RWPE2 (cell line): ENCODE measurements at regions not wholly inside any gene's neighbourhood (a gene's known extent, or its start where the extent isn't known, plus 50 kb on each side); places are given as distances from the start of the nearest gene placed in this dataset.
"Not testable (repeated sequence)": the region's sequence is repeated elsewhere in the genome, so short reads cannot be mapped to it uniquely, and the experiment has no call there.

ENCODE experiments used
- ATAC-seq: fragments of 200-7000 bp; cut with Tn5 transposase; 3 replicates; pipeline ENCODE4 v1.9.1; 2021; ENCODE audit warnings: low read depth
- DNase-seq: peaks from one replicate; pipeline ENCODE4 v3.0.0-alpha.2; 2020; ENCODE audit warnings: low spot score
- H3K27ac ChIP-seq: fragments of 450-650 bp; 2 replicates; pipeline ENCODE4 v1.5.1; 2017; ENCODE audit warnings: mild to moderate bottlenecking; ENCODE audit not compliant: poor library complexity, severe bottlenecking
- H3K27me3 ChIP-seq: fragments of 250-450 bp; sonication (Bioruptor Pico); 2 replicates; pipeline ENCODE4 v1.5.1; 2021; ENCODE audit warnings: mild to moderate bottlenecking, moderate library complexity; ENCODE audit not compliant: insufficient read depth, poor library complexity, severe bottlenecking
- H3K36me3 ChIP-seq: fragments of 250-450 bp; sonication (Bioruptor Pico); 2 replicates; pipeline ENCODE4 v1.5.1; 2020; ENCODE audit warnings: low read depth, mild to moderate bottlenecking, moderate library complexity
- H3K4me1 ChIP-seq: fragments of 250-450 bp; sonication (Bioruptor Pico); 2 replicates; pipeline ENCODE4 v1.5.1; 2021; ENCODE audit warnings: mild to moderate bottlenecking, moderate library complexity; ENCODE audit not compliant: insufficient read depth, poor library complexity, severe bottlenecking
- H3K4me3 ChIP-seq: fragments of 250-450 bp; sonication (Bioruptor Pico); 2 replicates; pipeline ENCODE4 v1.5.1; 2021; ENCODE audit warnings: mild to moderate bottlenecking, moderate library complexity; ENCODE audit not compliant: severe bottlenecking
- H3K9me3 ChIP-seq: fragments of 250-450 bp; sonication (Bioruptor Pico); 2 replicates; pipeline ENCODE4 v1.5.1; 2021; ENCODE audit warnings: mild to moderate bottlenecking, moderate library complexity; ENCODE audit not compliant: severe bottlenecking
- CTCF ChIP-seq: fragments of 450-650 bp; IDR thresholded peaks from one replicate; pipeline ENCODE4 v1.5.1; 2017; ENCODE audit warnings: mild to moderate bottlenecking, moderate library complexity; ENCODE audit not compliant: poor library complexity, severe bottlenecking

GRCh38 chr13:80161219-80161618 lies 179.7 kb downstream of the SPRY2 start:
- no peaks in the 10 kb centered on the region for H3K9me3 ChIP-seq
- TF ChIP-seq CTCF: no peak
- no peaks in the 10 kb centered on the region for H3K4me1 ChIP-seq
- H3K27me3 ChIP-seq: no peaks in the 10 kb centered on the region
- no peak for DNase-seq
- H3K27ac ChIP-seq: no peak overlapping the region
- H3K36me3 ChIP-seq: no peaks in the 10 kb centered on the region
- no peak for ATAC-seq
- H3K4me3 ChIP-seq: no peak overlapping the region

DNA sequence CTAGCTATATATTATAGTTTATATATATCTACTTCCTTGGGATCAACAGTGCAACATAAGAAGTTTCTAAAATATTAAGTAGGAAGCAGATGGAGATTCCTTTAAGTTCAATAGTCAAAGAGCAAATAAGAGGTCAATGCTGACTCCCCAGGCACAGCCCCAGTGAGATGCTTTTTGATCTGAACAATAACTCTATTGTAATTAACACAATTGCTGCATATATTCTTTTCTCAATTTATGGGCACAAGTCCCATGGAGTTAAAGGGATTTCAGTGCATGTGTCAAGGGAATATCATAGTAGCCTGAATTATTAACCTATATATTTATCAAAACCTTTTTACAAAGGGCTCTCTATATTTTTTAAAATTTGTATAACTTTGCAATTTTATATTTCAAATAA lies 180.8 kb downstream of the SPRY2 start:
- Histone ChIP-seq H3K27ac (no peak overlapping the region), H3K9me3 (no peaks in the 10 kb centered on the region), H3K4me3 (no peak overlapping the region), H3K36me3 (no peaks in the 10 kb centered on the region), H3K4me1 (no peaks in the 10 kb centered on the region), H3K27me3 (no peaks in the 10 kb centered on the region)
- DNase-seq (no peak), ATAC-seq (no peak)
- TF ChIP-seq CTCF: no peak

- H3K27me3 ChIP-seq: no peaks in the 10 kb centered on the region
- no peak for TF ChIP-seq CTCF
- no peak overlapping the region for H3K27ac ChIP-seq
- H3K4me3 ChIP-seq: no peak overlapping the region
- no peaks in the 10 kb centered on the region for H3K9me3 ChIP-seq
- no peaks in the 10 kb centered on the region for H3K36me3 ChIP-seq
- ATAC-seq (no peak), DNase-seq (no peak)
- H3K4me1 ChIP-seq: no peaks in the 10 kb centered on the region
Observed at GRCh38 chr13:80157261-80157932, 183.5 kb downstream of the SPRY2 start.

- not testable (repeated sequence) for ATAC-seq, H3K36me3 ChIP-seq, H3K27me3 ChIP-seq, H3K4me3 ChIP-seq, H3K9me3 ChIP-seq, H3K27ac ChIP-seq, DNase-seq
- peaks cover 13% of the 10 kb centered on the region for H3K4me1 ChIP-seq
Observed at GRCh38 chr13:80152142-80152541, 188.8 kb downstream of the SPRY2 start.

DNA sequence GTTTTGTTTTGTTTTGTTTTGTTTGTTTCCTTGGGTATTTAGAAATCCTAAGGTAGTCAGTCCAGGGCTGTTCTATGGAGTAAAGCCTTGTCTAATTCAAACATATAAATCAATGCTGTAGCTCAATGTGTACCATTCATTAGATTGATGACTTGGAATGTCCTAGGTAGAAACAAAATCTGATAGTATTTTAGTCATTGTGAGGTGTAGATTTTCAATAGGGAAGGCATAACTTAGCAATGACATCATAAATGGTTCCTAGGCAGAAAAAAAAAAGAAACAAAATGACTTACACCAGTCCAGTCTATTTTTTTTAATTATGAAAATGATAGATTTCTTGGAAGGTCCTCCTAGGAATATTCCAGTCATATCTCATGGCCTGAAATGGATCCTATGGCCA lies 189.9 kb downstream of the SPRY2 start:
- peak; percentile 51; the same call in 2 of the 3 replicates for ATAC-seq
- H3K9me3 ChIP-seq: no peaks in the 10 kb centered on the region
- DNase-seq: no peak
- no peak overlapping the region for H3K4me3 ChIP-seq
- H3K27ac ChIP-seq: no peak overlapping the region
- H3K4me1 ChIP-seq: peaks cover 13% of the 10 kb centered on the region
- TF ChIP-seq CTCF: no peak
- H3K27me3 ChIP-seq: no peaks in the 10 kb centered on the region
- no peaks in the 10 kb centered on the region for H3K36me3 ChIP-seq
